Breast epithelium (tissue), 4 donors: ENCODE measurements at regions not wholly inside any gene's neighbourhood (a gene's known extent, or its start where the extent isn't known, plus 50 kb on each side); places are given as distances from the start of the nearest gene placed in this dataset.

Source experiments
- DNase-seq, 2 donors: peaks; one replicate each; pipeline ENCODE4 v3.0.0-alpha.2; 2019; ENCODE audit warnings: low spot score in 2 of 2
- H3K27ac ChIP-seq, 2 donors: fragments of 200-600 bp; sonication (generic) in 1 of 2; one replicate each; pipeline ENCODE4 v1.5.1; 2016 to 2019; ENCODE audit warnings: mild to moderate bottlenecking in 1 of 2
- H3K27me3 ChIP-seq, 2 donors: fragments of 200-600 bp; sonication (generic) in 1 of 2; one replicate each; pipeline versions ENCODE4 v1.5.1 to v1.6.0; 2017 to 2019; ENCODE audit warnings: control low read depth in 1 of 2, mild to moderate bottlenecking in 1 of 2
- H3K36me3 ChIP-seq: fragments of 200-600 bp; one replicate; pipeline ENCODE4 v1.5.1; 2019
- H3K4me1 ChIP-seq, 2 donors: fragments of 200-600 bp; sonication (generic); one replicate each; pipeline ENCODE4 v1.5.1; 2016 to 2019; ENCODE audit warnings: control low read depth in 1 of 2
- H3K4me3 ChIP-seq, 3 donors: fragments of 200-600 bp; sonication (generic); 1 replicate in 2 of 3; 2 replicates in 1 of 3; pipeline ENCODE4 v1.5.1; 2016 to 2019; ENCODE audit warnings: mild to moderate bottlenecking in 3 of 3, moderate library complexity in 2 of 3
- H3K9me3 ChIP-seq, 2 donors: fragments of 200-600 bp; sonication (generic) in 1 of 2; one replicate each; pipeline ENCODE4 v1.5.1; 2016 to 2019; ENCODE audit warnings: control low read depth in 1 of 2
- POLR2A ChIP-seq: fragments of 450-650 bp; IDR thresholded peaks from one replicate; pipeline ENCODE4 v1.6.1; 2016; ENCODE audit warnings: antibody characterized with exemption, mild to moderate bottlenecking, moderate library complexity
- POLR2AphosphoS5 ChIP-seq, 3 donors: sonication (generic); formaldehyde crosslinking; IDR thresholded peaks; one replicate each; pipeline ENCODE4 v1.6.1; 2017; ENCODE audit warnings: antibody characterized with exemption in 3 of 3
- intact Hi-C: fragments of 100-400 bp; cut with DNase I; formaldehyde crosslinking; loops from one replicate; pipeline ENCODE4 v1.15.1; 2023; ENCODE audit warnings: low total_unique reads
- TF ChIP-seq, protein P1 (sequence below), 3 donors: fragments of 450-650 bp; IDR thresholded peaks; one replicate each; pipeline ENCODE4 v1.5.1; 2016 to 2017; ENCODE audit warnings: antibody characterized with exemption in 3 of 3, mild to moderate bottlenecking in 3 of 3, moderate library complexity in 3 of 3

DNA sequence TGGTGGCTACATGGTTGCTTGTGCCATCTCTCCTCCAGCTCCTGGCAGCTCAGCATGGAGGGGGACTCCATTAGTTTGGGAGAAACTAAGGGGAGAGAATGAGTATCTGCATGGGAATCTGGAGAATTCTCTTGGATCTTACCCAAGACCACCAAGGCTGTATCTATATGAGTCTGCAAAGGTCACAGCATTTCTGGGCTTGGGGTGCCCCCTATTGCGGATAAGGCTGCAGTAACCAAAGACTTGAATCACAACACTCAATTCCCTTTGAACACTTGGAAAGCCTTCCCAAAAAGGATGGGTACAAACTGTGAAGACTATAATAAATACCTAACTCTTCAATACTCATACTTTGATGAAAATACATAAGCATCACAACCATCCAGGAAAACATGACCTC lies 623.5 kb upstream of the NR3C2 start:
- intact Hi-C loops: no loop called here
- no peak for DNase-seq
- no peaks in the 10 kb centered on the region for H3K27me3 ChIP-seq
- no peaks in the 10 kb centered on the region for H3K4me1 ChIP-seq
- H3K9me3 ChIP-seq: peaks cover 0 to 3% of the 10 kb centered on the region in 2 donors
- H3K27ac ChIP-seq: no peak overlapping the region
- no peaks in the 10 kb centered on the region for H3K36me3 ChIP-seq
- no peak for TF ChIP-seq POLR2A
- TF ChIP-seq, protein P1, sequence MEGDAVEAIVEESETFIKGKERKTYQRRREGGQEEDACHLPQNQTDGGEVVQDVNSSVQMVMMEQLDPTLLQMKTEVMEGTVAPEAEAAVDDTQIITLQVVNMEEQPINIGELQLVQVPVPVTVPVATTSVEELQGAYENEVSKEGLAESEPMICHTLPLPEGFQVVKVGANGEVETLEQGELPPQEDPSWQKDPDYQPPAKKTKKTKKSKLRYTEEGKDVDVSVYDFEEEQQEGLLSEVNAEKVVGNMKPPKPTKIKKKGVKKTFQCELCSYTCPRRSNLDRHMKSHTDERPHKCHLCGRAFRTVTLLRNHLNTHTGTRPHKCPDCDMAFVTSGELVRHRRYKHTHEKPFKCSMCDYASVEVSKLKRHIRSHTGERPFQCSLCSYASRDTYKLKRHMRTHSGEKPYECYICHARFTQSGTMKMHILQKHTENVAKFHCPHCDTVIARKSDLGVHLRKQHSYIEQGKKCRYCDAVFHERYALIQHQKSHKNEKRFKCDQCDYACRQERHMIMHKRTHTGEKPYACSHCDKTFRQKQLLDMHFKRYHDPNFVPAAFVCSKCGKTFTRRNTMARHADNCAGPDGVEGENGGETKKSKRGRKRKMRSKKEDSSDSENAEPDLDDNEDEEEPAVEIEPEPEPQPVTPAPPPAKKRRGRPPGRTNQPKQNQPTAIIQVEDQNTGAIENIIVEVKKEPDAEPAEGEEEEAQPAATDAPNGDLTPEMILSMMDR (IDR thresholded peaks at IDR 0.05): no peak
- no peak for TF ChIP-seq POLR2AphosphoS5 (IDR thresholded peaks at IDR 0.05)
- no peak overlapping the region for H3K4me3 ChIP-seq

DNA sequence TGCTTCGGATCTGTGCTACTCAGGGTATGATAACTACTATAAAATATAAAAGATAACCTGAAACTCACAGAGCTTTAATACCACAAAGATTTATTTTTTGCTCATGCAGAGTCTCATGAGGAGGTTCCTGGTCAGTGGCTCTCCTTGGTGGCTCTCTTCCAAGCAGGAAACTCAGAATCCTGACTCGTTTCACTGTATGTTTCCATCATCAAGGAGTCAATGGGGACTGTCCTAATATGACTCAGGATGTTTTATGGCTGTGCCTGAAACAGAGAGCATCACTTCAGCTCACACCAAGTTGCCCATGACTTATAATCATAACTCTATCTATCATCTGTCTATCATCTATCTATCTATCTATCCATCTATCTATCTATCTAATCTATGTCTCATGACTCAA lies 620.8 kb upstream of the NR3C2 start:
- no peaks in the 10 kb centered on the region for H3K27me3 ChIP-seq
- no peak overlapping the region for H3K27ac ChIP-seq
- H3K4me1 ChIP-seq: no peaks in the 10 kb centered on the region
- H3K4me3 ChIP-seq: no peak overlapping the region
- no peaks in the 10 kb centered on the region for H3K36me3 ChIP-seq
- no peak for DNase-seq
- TF ChIP-seq POLR2AphosphoS5 (IDR thresholded peaks at IDR 0.05): no peak
- no peak for TF ChIP-seq POLR2A
- intact Hi-C loops: no loop called here
- peaks cover 0 to 3% of the 10 kb centered on the region in 2 donors for H3K9me3 ChIP-seq

GRCh38 chr4:149057594-149057993 lies 615.4 kb upstream of the NR3C2 start:
- intact Hi-C loops: no loop called here
- TF ChIP-seq POLR2AphosphoS5 (IDR thresholded peaks at IDR 0.05) (no peak), POLR2A (no peak)
- TF ChIP-seq, protein P1 (IDR thresholded peaks at IDR 0.05): no peak
- Histone ChIP-seq H3K27ac (no peak overlapping the region), H3K9me3 (no peaks in the 10 kb centered on the region), H3K36me3 (no peaks in the 10 kb centered on the region), H3K27me3 (no peaks in the 10 kb centered on the region), H3K4me3 (no peak overlapping the region), H3K4me1 (no peaks in the 10 kb centered on the region)
- DNase-seq: no peak

DNA sequence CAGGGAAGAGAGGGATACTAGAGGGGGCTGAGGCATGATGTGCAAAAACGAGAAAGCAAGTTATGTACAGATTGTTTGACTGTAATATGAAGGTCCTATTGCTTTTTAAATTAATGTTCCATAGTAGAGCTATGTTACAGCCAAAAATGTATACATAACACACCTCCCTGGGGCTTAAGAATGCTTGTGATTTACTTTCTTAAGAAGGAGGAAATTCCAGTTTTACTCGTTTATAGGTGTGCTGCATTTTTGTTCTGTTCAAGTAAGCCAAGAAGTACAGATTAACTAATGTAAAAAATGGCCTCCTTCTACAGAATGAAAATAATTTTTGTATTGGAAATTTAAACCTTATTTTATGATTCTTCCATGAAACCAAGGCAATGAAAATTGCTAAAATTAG lies 614.4 kb upstream of the NR3C2 start:
- Histone ChIP-seq H3K27ac (no peak overlapping the region), H3K4me3 (no peak overlapping the region), H3K4me1 (no peaks in the 10 kb centered on the region), H3K9me3 (no peaks in the 10 kb centered on the region), H3K36me3 (no peaks in the 10 kb centered on the region), H3K27me3 (no peaks in the 10 kb centered on the region)
- intact Hi-C loops: no loop called here
- TF ChIP-seq POLR2AphosphoS5 (IDR thresholded peaks at IDR 0.05) (no peak), POLR2A (no peak)
- TF ChIP-seq, protein P1 (IDR thresholded peaks at IDR 0.05): no peak
- no peak for DNase-seq

DNA sequence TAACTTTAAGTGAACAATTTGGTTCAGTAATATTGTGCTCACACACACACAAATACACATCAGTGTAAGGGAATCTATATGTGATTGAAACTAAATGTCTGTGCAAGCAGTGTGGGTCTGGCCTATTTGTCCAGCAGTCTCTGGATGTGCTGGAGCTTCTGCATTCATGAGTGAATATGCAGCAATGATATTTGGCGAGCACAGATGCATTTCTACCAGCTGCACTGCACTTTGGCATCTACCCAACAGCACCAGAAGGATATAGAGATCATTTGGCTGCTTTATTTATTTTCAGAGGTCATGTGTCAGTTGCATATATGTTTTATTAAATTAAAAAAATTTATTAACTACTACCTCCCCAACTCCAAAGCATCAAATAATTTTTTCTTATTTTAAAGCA lies 613.4 kb upstream of the NR3C2 start:
- Histone ChIP-seq H3K4me3 (no peak overlapping the region), H3K9me3 (no peaks in the 10 kb centered on the region), H3K27me3 (no peaks in the 10 kb centered on the region), H3K4me1 (no peaks in the 10 kb centered on the region), H3K36me3 (no peaks in the 10 kb centered on the region), H3K27ac (no peak overlapping the region)
- intact Hi-C loops: no loop called here
- TF ChIP-seq, protein P1 (IDR thresholded peaks at IDR 0.05): no peak
- no peak for DNase-seq

- Histone ChIP-seq H3K4me3 (no peak overlapping the region), H3K9me3 (no peaks in the 10 kb centered on the region), H3K27me3 (no peaks in the 10 kb centered on the region), H3K4me1 (no peaks in the 10 kb centered on the region), H3K27ac (no peak overlapping the region), H3K36me3 (no peaks in the 10 kb centered on the region)
- intact Hi-C loops: no loop called here
- no peak for DNase-seq
- no peak for TF ChIP-seq POLR2A
- TF ChIP-seq POLR2AphosphoS5 (IDR thresholded peaks at IDR 0.05): no peak
- TF ChIP-seq, protein P1 (IDR thresholded peaks at IDR 0.05): no peak
Observed at GRCh38 chr4:149050840-149051239, 608.6 kb upstream of the NR3C2 start.
